ENCODE measurements at regions not wholly inside any gene's neighbourhood (a gene's known extent, or its start where the extent isn't known, plus 50 kb on each side); places are given as distances from the start of the nearest gene placed in this dataset.

DNA sequence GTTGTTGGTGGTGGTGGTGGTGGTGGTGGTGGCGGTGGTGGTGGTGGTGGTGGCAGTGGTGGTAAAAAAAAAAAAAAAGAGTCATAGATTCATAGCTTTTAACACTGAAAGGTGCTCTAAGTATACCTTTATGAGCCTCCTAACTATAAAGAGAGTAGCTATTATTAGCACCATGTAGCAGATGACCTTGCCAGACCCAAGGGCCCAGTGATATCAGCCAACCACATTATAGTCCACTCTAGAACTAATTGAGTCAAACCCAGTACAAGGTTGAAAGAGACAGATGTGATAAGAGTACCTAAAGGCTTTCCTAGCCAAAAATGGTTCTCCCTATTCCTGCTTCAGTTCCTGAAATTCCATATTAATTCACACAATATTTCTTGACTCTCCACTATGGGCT is 245.3 kb downstream of the HACE1 start:
- DNase-seq = no peak

DNA sequence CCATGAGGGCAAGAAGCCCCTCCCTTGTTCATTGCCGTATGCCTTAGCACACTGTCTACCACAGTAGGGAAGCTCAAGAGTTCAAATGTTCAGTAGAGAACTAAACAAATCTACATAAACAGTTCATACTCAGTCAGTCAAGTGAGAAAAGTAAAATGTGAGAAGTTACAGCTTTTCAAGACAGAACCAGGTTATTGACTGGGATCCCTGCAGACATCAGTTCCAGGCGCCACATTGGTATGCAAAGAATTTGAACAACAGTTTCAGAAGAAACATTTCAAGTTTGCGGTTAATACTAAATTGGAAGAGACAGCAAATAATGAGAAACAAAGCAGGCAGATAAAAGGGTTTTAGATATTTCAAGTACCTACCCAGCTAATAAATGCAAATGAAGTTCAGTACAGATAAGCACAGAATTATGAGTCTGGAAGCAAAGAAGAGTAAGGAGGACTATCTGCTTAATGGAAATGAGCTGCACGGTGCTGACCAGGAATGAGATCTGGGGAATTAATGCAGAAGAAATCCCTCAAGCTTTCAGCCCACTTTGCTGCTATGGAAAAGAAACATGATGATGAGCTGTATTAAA is 246.2 kb downstream of the HACE1 start:
- DNase-seq = no peak

DNA sequence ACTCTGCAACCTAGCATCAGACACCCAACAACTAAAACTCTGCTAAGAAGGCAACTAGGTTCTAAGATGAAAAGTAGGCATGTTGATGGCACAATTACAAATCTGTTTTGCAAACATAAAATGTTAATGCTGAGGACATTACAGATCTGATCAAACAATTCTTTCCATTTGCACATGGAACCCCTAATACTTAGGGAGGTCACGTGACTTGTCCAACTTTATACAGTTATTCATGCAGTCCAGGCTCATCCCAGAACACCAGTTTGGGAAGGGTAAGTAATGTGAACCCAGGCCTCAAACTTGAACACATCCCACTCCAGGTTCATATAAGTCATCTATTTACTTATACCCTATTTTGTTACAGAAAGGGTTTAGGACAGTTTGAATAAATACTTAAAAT is 247.2 kb downstream of the HACE1 start:
- no peak for DNase-seq

DNA sequence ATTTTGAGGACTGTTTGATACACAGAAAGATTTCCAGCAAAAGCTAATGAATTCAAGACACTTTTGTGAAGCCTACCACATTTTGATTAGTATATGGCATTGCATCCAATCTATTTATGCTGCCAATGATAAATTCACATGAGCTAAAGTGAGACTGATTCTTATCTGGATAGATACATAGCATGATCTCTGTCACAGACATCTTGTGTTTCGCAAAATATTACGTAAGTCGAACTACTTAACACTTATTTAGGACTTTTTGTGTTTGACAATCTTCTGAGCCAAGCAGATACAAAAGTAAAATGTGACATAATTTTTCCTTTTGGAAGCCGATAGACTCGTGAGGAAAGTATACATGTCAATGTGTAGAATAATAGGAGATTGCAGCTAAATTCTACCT is 251.6 kb downstream of the HACE1 start:
- no peak for DNase-seq

DNA sequence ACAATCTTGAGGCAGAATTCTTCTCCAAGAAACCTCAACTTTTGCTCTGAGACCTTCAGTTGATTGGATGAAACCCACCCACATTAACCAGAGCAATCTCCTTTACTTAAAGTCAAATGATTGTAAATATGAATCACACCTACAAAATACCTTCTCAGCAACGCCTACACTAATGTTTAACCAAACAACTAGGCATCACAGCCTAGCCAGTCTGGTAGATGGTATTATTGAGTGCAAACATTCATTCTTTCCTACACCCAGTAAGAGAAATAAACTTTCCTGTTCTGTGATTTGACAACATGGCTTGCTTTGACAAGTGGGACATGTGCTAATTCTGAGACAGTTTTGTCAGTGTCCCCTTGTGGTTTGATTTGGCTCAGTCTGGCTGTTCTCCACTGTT is 252.2 kb downstream of the HACE1 start:
- DNase-seq = no peak

DNA sequence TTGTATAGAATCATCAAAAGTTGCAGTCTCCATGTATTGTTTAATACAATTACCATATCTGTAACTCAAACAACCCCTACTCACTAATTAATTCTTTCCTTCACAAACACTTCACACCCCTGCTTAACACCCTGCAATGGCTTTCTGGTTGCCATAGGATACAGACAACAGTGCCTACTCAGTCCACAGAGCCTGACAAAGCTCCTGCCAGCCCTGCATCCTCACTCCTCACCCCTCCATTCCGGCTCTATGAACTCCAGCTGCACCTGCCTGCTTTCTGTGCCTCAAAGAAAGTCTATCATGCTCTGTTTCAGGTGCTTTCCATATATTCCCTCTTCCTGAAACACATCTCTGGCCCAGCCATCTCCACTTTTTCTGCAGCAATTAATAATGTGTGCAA is 253.4 kb downstream of the HACE1 start:
- no peak for DNase-seq

DNA sequence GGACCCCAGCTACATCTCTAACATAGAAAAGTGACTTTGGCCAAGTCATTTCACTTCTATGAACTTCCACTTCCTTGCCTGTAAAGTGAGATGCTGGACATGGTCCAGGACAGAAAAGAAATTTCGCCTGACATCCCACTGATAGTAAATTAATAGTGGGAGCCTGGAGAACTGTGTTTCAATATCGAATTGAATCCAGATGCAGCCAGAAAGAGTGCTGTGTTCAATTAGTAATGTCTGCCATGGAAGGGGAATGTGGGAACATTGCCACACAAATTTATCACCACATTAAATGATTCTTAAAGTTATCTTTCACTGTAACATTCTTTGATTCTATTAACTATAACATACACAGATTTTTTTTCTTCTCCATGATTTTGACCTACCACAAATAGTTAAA is 255.0 kb downstream of the HACE1 start:
- DNase-seq = no peak

DNA sequence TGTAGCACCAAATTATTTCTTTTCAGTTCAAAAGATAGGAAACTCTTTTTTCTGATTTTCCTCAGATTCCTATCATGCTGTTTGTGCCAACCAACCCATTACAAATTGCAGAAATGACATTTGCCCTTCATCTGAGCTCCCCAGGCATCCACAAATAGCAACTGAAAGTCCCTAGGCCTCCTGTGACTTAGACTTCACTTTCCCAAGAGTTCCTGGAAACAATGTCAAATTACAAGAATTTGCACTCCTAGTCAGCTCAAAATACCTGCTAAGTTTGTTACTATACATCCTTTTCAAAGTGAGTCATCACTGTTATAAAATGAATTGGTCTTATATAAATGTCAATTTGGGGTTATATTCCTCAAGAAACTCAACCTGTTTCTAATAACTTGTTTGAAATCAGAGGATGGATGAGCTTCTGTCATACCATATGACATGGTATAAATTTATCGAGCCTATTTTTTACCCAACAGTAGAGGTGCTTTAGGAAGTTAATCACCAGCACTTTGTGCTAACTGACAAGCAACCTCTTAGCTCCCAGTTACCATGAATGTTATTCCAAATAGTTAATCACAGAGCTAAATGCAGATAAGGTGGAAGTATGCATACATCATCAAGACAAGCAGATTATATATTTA is 256.5 kb downstream of the HACE1 start:
- DNase-seq = no peak

DNA sequence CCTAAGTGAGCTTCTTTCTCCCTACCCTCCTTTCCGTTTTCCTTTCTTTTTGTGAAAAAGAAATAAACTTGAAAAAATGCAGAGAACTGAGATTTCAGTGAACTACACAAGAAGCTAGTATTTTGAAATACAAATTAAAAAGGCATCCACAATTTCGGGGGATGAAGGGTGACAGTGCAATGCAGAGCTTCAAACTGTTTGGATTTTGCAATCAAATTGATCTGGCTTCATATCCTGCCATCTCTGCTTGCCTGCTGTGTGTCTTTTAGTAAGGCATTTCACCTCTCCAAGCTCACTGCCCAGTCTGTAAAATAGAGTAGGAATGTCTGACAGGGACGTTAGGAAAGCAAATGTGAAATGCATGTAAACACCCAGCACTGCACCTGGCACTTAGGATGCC is 258.0 kb downstream of the HACE1 start:
- DNase-seq = no peak

DNA sequence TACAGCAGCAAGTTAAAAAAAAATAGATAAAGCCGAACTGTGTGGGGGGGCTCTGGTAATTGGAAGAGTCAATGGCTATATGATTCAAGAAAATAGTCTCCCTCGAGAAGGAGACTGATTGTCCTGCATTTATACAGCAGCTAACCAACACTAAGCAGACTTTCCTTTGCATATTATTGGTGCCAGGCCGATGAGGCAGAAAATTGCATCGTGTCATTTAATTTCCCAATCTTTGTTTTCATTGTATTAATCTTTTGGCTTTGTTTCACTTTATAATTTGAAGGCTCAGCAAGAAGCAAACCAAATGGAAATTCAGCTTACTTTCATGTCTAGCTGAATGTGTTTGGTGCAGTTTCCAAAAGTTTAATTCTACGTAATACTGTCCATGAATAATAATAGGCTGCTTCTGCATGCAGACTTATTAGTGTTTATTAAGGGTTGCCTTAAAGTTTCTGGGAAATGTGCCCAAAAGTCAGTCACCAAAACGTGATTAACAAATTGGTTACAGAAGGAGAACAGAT is 258.5 kb downstream of the HACE1 start:
- no peak for DNase-seq

DNA sequence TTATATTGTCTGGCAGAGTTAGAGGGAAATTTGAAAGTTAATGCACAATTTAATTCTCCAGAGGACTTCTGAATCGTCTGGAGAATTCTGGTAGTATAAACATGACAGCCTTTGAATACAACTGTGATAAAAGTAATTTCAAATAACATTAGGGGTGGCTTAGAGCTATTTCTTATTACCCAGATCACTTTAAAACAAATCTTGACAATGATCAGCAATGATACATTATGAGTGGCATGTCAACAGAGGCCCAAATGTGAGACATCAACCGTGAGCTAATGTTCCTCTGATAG is 259.1 kb downstream of the HACE1 start:
- no peak for DNase-seq

DNA sequence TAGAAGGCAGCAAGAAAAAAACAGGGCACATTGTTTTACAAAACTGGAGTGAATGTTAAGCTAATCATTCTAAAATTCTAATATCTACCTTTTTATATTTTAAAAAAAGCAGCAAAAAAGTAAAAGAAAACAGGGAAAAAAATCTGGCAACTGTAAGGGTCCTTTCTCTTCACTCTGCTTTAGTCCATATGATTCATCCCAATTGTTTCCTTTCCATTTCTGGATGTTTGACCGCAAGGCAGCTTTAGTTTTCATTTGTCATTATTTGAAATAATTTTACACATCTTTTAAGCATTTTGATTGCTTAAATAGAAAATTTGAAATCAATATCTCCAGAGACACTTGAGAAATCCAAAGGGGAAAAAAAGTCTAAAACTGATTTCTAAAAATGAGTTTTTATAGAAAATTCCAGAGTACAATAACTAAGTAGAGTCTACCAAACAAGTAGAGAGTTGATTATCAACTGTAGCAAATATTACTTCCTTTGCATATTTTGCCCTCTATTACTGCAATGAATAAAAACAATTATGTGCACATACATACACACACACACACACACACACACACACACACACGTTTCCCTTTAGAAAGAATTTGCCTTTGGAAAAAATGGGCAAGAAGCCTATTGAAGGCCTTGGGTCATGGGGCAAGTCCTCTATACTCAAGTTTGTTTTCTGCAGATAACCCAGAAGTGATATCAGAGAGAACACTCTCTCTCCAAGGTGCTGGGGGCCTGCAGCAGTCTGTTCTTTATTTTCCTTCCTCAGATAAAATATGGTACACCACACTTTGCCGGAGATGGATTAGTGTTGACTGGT is 259.7 kb downstream of the HACE1 start:
- no peak for DNase-seq

DNA sequence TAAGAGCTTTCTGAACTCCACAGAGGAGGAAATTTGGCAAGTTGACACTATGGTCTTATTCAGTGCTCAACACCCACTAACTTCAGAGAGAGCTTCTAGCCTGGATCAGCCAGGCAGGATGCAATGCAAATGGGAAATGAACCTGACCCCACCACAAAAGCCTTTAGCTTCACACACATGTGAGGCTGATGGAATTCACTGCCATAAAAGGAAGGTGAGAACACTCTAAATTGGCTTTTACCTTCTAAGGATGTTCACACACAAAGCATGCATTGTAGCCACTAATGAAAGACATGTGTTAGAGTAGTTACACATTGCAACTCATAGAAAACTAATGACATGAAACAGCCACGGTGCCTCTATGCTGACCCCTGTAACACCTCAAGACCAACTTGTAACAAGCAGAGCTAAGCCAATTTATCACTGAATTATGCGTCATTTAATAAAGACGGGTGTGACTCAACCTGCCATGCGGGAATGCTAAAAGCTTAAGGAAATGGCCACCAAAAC is 262.1 kb downstream of the HACE1 start:
- DNase-seq = no peak

DNA sequence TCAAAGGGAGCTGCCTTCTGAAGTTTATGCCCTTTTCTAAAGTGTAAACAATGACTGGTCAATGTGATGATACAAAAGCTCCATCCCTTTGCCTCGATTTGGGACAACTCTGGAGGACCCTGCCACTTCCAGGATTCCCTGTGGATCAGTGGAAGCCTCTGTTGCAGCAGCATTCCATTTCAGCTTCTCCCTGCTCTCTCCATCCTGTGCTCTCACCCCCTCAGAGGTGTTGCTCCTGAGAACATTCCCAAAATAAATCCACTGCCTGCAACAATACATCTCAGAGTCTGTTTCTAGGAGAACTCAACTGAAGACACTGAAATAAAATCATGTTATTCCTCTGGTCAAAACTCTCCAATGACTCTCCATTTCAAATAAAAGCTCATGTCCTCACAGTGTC is 263.6 kb downstream of the HACE1 start:
- no peak for DNase-seq

DNA sequence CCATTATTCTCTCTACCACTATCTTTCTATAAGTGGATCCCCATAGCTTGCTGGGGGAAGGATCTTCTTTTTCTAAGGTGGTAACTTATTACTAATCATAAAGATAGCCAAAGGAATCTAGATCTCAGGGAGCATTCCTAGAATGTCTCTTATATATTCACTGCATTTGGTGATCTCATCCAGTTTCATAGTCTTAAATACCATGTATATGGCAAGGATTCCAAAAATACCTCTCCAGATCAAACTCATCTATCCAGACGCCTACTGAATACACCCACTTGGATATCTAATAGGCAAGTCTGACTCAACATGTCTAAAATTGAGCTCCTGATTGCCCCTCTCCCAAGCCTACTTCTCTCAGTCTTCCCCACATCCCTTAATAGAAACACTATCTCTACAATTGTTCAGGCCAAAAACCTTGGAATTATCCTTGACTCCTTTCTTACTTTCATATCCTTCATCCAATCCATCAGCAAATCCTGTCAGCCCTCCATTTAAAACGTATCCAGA is 264.4 kb downstream of the HACE1 start:
- DNase-seq = no peak

DNA sequence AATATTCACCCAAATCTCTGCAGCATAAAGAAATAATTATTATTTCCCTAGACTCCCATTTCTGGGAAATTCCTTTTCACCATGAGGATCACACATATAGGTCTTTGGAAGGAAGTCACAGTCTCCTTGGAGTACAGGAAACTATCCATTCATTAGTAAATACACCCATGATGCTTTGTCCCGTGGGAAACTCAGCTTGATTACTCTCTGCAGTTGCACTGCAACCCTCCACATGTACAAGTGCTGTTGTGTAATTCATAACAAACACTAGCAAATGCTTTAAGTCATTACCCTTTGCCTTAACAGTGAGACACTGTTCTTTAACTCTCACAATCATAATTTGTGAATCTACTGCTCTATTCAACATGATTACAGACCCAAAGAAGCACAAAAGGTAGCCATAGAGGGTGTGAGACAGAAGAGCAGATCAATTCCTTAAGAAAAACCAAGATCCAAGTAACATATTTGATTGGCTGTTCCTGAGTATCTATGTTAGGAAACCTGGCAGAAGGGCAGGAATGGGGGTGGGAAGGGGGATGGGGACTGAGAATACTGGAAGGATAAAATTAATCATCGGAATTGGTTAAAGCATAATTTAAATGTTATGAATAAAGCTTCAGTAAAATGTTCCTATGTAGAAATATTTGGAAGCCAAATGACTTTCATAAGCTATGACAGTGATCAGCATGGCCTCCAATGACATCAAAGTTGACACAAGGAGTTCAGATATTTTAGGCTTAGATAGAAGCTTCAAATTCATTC is 268.0 kb downstream of the HACE1 start:
- no peak for DNase-seq

DNA sequence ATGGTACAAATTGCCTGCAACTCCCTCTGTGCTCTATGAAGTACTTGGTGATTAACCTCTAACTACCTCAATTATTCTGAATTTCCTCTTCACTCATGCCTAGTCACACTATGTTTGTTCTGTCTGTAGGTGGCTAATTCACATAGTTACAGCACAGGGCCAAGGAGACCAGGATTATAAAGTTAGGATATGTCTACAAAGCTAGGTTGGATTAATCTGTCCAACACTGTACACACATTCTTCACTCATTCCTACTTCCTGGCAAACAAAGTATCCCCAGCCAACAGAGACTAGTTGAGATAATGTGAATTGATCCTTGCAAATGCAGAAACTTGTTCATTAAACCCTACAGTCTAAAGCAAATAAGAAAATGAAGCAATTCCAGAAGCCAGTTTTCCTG is 269.8 kb downstream of the HACE1 start:
- no peak for DNase-seq

DNA sequence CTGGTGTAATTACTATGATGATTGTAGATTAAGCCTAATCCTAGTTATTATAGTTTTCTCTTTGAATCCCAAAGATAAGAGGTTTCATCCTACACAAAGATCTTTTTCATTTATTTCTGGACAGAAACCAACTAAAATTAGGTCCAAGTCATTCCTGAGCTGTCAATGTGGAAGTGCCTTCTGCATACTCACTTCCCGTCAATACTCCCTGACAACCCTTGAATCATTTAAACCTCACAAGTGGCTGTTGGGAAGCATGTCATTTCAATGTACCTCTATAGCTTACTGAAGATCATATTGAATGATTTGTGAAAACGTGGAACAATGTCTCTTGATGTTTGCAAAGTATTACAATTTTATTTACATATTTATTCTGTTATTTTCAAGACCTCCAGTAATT is 274.1 kb downstream of the HACE1 start:
- DNase-seq = no peak

DNA sequence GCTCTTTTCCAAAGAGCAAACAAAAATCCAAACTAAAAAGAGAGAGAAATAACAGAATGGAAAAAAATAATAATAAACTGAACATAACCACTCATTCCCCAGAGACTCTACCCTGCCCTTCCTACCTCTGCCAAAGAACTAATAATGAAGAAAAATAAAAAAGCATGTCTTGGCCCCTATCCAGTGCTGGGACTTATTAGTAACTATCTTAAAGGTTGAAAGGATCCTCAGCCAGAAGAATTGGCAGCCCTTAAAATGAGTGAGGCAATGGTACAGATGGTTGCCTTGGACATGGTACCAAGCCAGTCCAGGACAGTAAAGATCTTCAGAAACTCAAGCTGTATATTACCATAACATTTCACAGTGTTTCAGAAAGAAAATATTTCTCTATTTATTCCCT is 279.3 kb downstream of the HACE1 start:
- no peak for DNase-seq

DNA sequence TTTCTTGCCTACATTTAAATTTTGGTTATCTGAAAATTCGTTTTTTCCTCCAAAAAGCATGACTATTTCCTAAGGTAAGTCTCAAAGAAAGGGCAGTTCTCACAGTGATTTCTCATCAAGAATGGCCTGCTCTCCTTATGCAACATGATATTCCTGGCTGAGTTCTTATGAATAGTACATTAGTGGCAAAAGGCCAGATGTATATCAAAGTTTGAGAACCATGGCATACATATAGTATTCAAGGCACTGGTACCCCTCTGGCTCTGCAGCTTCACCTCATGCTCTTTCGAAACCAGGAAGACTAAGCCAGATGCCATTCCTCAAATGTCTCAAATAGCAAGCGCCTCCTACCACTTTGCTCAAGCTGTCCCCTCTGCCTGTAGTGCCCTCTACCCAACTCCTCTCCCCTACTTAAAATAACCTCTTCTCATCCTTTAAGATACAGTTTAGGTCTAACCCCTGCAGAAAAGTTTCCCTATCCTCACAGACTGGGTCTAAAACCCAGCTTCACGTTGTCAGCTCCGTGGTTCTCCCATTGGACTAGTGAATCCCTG is 280.3 kb downstream of the HACE1 start:
- no peak for DNase-seq

DNA sequence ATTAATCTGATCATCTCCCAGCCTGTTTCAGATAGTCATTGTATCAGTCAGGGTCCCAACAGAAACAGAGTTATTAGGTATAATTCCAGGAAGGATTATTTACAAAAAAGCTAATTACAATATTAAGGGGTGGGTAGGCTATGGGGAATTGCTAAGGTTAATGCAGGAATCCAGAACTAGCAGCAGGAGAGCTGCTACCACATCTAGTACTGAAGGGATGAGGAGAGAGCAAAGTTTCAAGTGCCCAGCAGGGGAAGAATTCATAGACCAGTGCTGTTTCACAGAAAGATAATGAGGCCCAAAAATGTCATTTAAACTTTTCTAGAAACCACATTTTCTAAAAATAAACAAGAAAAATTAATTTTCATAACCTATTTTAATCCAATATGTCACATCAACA is 284.2 kb downstream of the HACE1 start:
- no peak for DNase-seq

DNA sequence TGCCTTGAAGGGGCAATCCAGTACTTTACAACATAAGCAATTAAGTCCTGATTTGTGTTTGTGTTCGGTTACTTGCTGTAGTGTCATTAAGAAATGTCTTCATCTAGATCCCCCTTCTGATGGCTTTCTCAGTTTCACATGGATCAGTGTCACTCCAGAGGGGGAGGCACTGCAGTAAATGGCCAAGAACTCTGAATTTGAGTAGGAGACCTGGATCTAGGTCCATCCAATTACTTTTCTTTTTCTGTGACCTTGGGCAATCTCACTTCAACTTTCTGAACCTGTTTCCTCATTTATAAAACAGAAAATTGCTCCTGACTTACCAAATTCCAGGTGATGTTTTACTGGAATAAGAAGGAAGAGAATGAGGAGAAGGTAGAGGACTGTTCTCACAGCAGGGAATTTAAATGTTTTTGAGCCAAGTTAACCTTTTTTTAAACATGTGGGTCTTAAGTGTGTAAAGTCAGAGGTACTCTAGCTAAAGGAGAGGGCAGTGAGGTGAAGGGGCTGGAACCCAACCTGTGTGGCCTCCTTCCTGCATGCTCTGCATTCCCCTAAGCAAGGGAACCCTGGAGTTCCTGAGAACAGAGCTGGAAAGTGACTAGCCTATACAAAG is 285.5 kb downstream of the HACE1 start:
- DNase-seq = no peak

DNA sequence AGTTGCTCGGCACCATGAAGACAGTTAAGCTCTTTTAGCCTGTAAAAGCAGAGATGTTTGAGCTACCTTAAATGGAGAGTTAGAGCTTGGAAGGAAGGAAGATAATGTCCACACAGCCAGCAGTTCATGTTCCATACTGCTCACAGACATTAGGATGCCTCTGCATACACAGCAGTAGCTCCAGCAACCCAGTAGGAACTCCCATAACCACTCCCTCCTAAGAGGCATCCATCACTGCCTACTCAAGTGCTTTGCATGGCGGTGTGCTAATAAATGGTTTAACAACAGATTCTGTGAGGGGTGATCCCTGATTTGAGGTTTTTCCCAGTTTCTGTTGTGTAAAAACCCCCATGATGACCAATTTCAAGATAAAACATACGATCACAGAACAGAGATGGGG is 286.4 kb downstream of the HACE1 start:
- DNase-seq = no peak
